Mucosa of descending colon (tissue), 3 donors: ENCODE measurements at regions not wholly inside any gene's neighbourhood (a gene's known extent, or its start where the extent isn't known, plus 50 kb on each side); places are given as distances from the start of the nearest gene placed in this dataset.

Experiments
- ATAC-seq: fragments of 200-7000 bp; cut with Tn5 transposase; one replicate; pipeline ENCODE4 v1.9.1; 2020; ENCODE audit warnings: mild to moderate bottlenecking, moderate library complexity
- DNase-seq, 3 donors: peaks; one replicate each; pipeline ENCODE4 v3.0.0-alpha.2; 2020
- H3K36me3 ChIP-seq: fragments of 200-600 bp; one replicate; pipeline ENCODE4 v1.8.0; 2021; ENCODE audit warnings: low read depth, mild to moderate bottlenecking
- H3K4me1 ChIP-seq: fragments of 200-600 bp; one replicate; pipeline ENCODE4 v1.8.0; 2021; ENCODE audit warnings: low read depth, mild to moderate bottlenecking
- H3K4me3 ChIP-seq: fragments of 200-600 bp; one replicate; pipeline ENCODE4 v1.8.0; 2021; ENCODE audit warnings: mild to moderate bottlenecking
- H3K9me3 ChIP-seq: fragments of 200-600 bp; one replicate; pipeline ENCODE4 v1.8.0; 2021; ENCODE audit warnings: mild to moderate bottlenecking
- CTCF ChIP-seq: fragments of 200-600 bp; IDR thresholded peaks from one replicate; pipeline ENCODE4 v1.8.0; 2022; ENCODE audit warnings: antibody characterized with exemption, mild to moderate bottlenecking
- intact Hi-C, 2 donors: fragments of 100-400 bp; cut with DNase I in 1 of 2; cut with micrococcal nuclease in 1 of 2; formaldehyde crosslinking; loops; one replicate each; pipeline versions ENCODE4 v1.11.0 to v1.11.1; 2022; cut with DNase I, micrococcal nuclease
- donor health status: DM: no; HTN: no; CAD: no; lungs with moderate emphysema.
- donor health status: DM: no; HTN: no; CAD: no.
- donor health status: DM: no; HTN: yes; CAD: no.

GRCh38 chr21:43332861-43333297 lies 94.1 kb downstream of the SIK1 start:
- DNase-seq: no peak
- peaks cover 8% of the 10 kb centered on the region for H3K4me1 ChIP-seq
- no peaks in the 10 kb centered on the region for H3K9me3 ChIP-seq
- no peak for ATAC-seq
- no peaks in the 10 kb centered on the region for H3K36me3 ChIP-seq
- intact Hi-C loops: no loop called here
- no peak overlapping the region for H3K4me3 ChIP-seq
- no peak for TF ChIP-seq CTCF

GRCh38 chr21:43331962-43332828 lies 94.7 kb downstream of the SIK1 start:
- Histone ChIP-seq H3K9me3 (no peaks in the 10 kb centered on the region), H3K4me3 (no peak overlapping the region), H3K4me1 (peaks cover 8% of the 10 kb centered on the region), H3K36me3 (no peaks in the 10 kb centered on the region)
- TF ChIP-seq CTCF: no peak
- intact Hi-C loops: no loop called here
- ATAC-seq (peak; percentile 49), DNase-seq (no peak)

- TF ChIP-seq CTCF: no peak
- H3K36me3 ChIP-seq: no peaks in the 10 kb centered on the region
- H3K4me3 ChIP-seq: no peak overlapping the region
- ATAC-seq: no peak
- intact Hi-C loops: no loop called here
- no peak for DNase-seq
- peaks cover 8% of the 10 kb centered on the region for H3K4me1 ChIP-seq
- no peaks in the 10 kb centered on the region for H3K9me3 ChIP-seq
Measured at GRCh38 chr21:43331111-43331961, 95.6 kb downstream of the SIK1 start.

DNA sequence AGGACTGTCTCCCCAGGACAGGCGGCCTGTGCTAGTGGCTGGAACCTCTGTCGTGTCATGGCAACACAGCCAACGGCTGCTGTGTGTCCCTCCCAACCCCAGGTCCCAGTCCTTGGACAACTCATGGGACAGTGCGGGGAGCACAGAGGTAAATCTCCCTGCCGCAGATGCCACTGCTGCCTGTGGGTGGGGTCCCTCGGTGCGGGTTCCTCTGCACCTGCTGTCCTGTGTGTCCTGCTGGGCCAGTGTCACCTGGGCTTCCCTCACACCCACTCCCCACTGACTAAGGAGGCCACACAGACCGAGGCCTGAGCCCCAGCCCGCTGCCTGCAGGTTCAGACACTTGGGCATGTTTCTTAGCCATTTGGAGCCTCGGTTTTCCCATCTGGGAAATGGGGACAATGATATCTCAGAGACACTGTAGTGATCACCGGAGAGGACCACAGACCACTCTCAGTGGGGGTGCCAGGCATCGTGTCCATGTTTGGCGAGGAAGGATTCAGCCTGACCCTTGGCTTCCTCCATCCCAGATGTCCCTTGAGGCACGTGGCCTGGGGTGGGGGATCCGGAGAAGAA lies 96.5 kb downstream of the SIK1 start:
- TF ChIP-seq CTCF: no peak
- Histone ChIP-seq H3K36me3 (no peaks in the 10 kb centered on the region), H3K4me1 (peaks cover 8% of the 10 kb centered on the region), H3K4me3 (no peak overlapping the region), H3K9me3 (no peaks in the 10 kb centered on the region)
- ATAC-seq: no peak
- no peak for DNase-seq
- intact Hi-C loops: no loop called here

DNA sequence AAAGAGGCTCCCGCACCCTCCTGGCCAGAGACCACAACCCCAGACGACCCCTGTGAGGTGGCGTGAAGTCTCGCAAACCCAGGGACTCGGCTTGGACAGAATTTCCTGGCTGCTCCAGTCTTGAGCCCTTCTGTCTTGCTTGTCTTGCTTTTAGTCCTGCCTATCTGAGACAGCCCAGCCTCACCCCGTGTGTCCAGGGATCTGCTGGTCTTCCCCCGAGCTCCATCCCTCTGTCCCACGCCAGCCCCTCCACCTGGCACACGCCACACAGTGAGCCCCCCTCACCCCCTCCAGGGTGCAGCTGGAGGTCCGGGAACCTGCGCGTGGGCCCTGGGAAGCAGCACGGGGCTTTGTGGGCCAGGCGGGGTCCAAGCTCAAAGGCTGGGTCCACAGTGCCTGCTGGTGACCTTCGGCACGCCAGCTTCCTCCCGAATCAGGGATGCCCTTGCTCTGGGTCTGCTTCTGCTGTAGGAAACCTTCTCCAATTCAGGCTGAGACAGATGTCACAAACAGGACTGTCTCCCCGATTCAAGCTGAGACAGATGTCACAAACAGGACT lies 97.1 kb downstream of the SIK1 start:
- no peaks in the 10 kb centered on the region for H3K9me3 ChIP-seq
- intact Hi-C loops: no loop called here
- no peak for ATAC-seq
- H3K4me3 ChIP-seq: no peak overlapping the region
- H3K36me3 ChIP-seq: no peaks in the 10 kb centered on the region
- no peak for TF ChIP-seq CTCF
- peaks cover 8% of the 10 kb centered on the region for H3K4me1 ChIP-seq
- no peak for DNase-seq
